CD4-positive, CD25-positive, alpha-beta regulatory T cell (primary cell): ENCODE measurements at regions not wholly inside any gene's neighbourhood (a gene's known extent, or its start where the extent isn't known, plus 50 kb on each side); places are given as distances from the start of the nearest gene placed in this dataset.

Source experiments
- ATAC-seq, 2 donors: fragments of 150-1000 bp; cut with Tn5 transposase; one replicate each; pipeline ENCODE4 v1.10.0; 2021; ENCODE audit warnings: low read depth in 2 of 2, moderate number of reproducible peaks in 2 of 2, moderate library complexity in 1 of 2
- DNase-seq, 3 donors: peaks; one replicate each; pipeline versions ENCODE4 v3.0.0 to v3.0.0-alpha.2; 2012 to 2022; ENCODE audit warnings: mixed read lengths in 1 of 3
- H3K27ac ChIP-seq: one replicate; pipeline ENCODE4 v1.7.0; 2013; ENCODE audit warnings: mild to moderate bottlenecking, low read length; ENCODE audit not compliant: insufficient read depth, poor library complexity, severe bottlenecking
- H3K27me3 ChIP-seq: one replicate; pipeline ENCODE4 v1.7.0; 2013; ENCODE audit warnings: low read length; ENCODE audit not compliant: control insufficient read depth, insufficient read depth
- H3K36me3 ChIP-seq: one replicate; pipeline ENCODE4 v1.7.0; 2013; ENCODE audit warnings: mild to moderate bottlenecking, low read length, moderate library complexity; ENCODE audit not compliant: control insufficient read depth, insufficient read depth
- H3K4me1 ChIP-seq: 2 replicates; pipeline ENCODE4 v1.7.0; 2013; ENCODE audit warnings: mild to moderate bottlenecking, low read length; ENCODE audit not compliant: insufficient read depth, control insufficient read depth, poor library complexity, severe bottlenecking
- H3K4me3 ChIP-seq: one replicate; pipeline ENCODE4 v1.7.0; 2013; ENCODE audit warnings: low read depth, mild to moderate bottlenecking, low read length, moderate library complexity
- H3K9me3 ChIP-seq, 2 experiments: 1 replicate in 1 of 2; 2 replicates in 1 of 2; pipeline ENCODE4 v1.7.0; 2013; ENCODE audit warnings: low read length in 2 of 2, mild to moderate bottlenecking in 1 of 2, moderate library complexity in 1 of 2; ENCODE audit not compliant: control insufficient read depth in 2 of 2
- H3K27ac Mint-ChIP-seq, 3 donors: one replicate each; pipeline ENCODE4 v1.8.0; 2020 to 2022; ENCODE audit warnings: mild to moderate bottlenecking in 3 of 3, mixed read lengths in 3 of 3, moderate library complexity in 2 of 3
- H3K27me3 Mint-ChIP-seq: one replicate; pipeline ENCODE4 v1.8.0; 2022; ENCODE audit warnings: mild to moderate bottlenecking, mixed read lengths
- H3K36me3 Mint-ChIP-seq: one replicate; pipeline ENCODE4 v1.8.0; 2020; ENCODE audit warnings: mixed read lengths
- H3K4me1 Mint-ChIP-seq, 4 donors: one replicate each; pipeline ENCODE4 v1.8.0; 2020 to 2022; ENCODE audit warnings: mixed read lengths in 4 of 4, mild to moderate bottlenecking in 1 of 4
- H3K4me3 Mint-ChIP-seq, 4 donors: one replicate each; pipeline ENCODE4 v1.8.0; 2020 to 2022; ENCODE audit warnings: mild to moderate bottlenecking in 4 of 4, mixed read lengths in 4 of 4, moderate library complexity in 3 of 4
- H3K9me3 Mint-ChIP-seq, 7 donors: one replicate each; pipeline ENCODE4 v1.8.0; 2020 to 2022; ENCODE audit warnings: mixed read lengths in 7 of 7, mild to moderate bottlenecking in 3 of 7, moderate library complexity in 2 of 7

- H3K27me3 ChIP-seq, result peaks cover 4% of the 10 kb centered on the region
- Mint-ChIP-seq H3K4me1 (peaks cover 0 to 34% (median 24%) of the 10 kb centered on the region in 4 donors), H3K27me3 (peaks cover 23% of the 10 kb centered on the region), H3K27ac (peak overlapping the region; percentile 38 to 85 (median 79)), H3K4me3 (peak overlapping the region in 1 of 4 donors; percentile 15), H3K36me3 (no peaks in the 10 kb centered on the region), H3K9me3 (no peaks in the 10 kb centered on the region)
- H3K36me3 ChIP-seq, result no peaks in the 10 kb centered on the region
- DNase-seq (no peak), ATAC-seq (no peak)
- no peak overlapping the region for H3K4me3 ChIP-seq
- H3K9me3 ChIP-seq, result no peaks in the 10 kb centered on the region
- H3K4me1 ChIP-seq, result peaks cover 7% of the 10 kb centered on the region
- H3K27ac ChIP-seq, result no peak overlapping the region
These were observed 82.4 kb upstream of the TAF1B start for GRCh38 chr2:9760902-9761228.

DNA sequence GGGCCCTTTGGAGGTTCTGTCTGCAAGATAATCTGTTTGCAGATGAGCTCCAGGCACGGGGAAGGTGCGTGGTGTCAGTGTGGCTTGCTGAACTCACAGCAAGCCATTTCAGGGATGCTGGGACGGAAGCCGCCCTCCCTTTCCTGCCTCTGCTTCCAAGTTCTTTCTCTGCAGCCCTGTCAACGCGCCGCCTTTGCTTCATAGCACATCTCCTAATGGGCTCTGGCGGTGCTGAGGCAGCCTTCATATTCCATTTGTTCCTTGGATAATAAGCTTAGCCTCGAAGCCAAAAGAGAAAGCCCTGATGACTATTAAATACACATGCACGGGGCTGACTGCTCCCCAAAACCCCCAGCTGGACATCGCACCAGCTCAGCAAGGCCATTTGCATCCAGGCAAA, 81.7 kb upstream of the TAF1B start:
- Mint-ChIP-seq H3K27ac (peak overlapping the region in 1 of 3 donors; percentile 38), H3K4me1 (peaks cover 0 to 34% (median 24%) of the 10 kb centered on the region in 4 donors)

GRCh38 chr2:9762164-9762563, 81.1 kb upstream of the TAF1B start:
- Mint-ChIP-seq H3K36me3 (no peaks in the 10 kb centered on the region), H3K27ac (no peak overlapping the region), H3K27me3 (peaks cover 11% of the 10 kb centered on the region), H3K9me3 (no peaks in the 10 kb centered on the region), H3K4me1 (peaks cover 0 to 34% (median 24%) of the 10 kb centered on the region in 4 donors), H3K4me3 (no peak overlapping the region)
- DNase-seq, result no peak
- no peak for ATAC-seq
- H3K9me3 ChIP-seq, result no peaks in the 10 kb centered on the region
- peaks cover 7% of the 10 kb centered on the region for H3K4me1 ChIP-seq
- H3K36me3 ChIP-seq, result no peaks in the 10 kb centered on the region
- no peak overlapping the region for H3K27ac ChIP-seq
- no peak overlapping the region for H3K4me3 ChIP-seq
- no peaks in the 10 kb centered on the region for H3K27me3 ChIP-seq

More for the DNA sequence above, 81.7 kb upstream of the TAF1B start:
- H3K36me3 ChIP-seq, result no peaks in the 10 kb centered on the region
- Mint-ChIP-seq H3K4me3 (no peak overlapping the region), H3K36me3 (no peaks in the 10 kb centered on the region), H3K9me3 (no peaks in the 10 kb centered on the region), H3K27me3 (peaks cover 17% of the 10 kb centered on the region)
- ATAC-seq (no peak), DNase-seq (no peak)
- H3K27me3 ChIP-seq, result peaks cover 2% of the 10 kb centered on the region
- H3K9me3 ChIP-seq, result no peaks in the 10 kb centered on the region
- H3K4me3 ChIP-seq, result no peak overlapping the region
- H3K4me1 ChIP-seq, result peaks cover 7% of the 10 kb centered on the region
- H3K27ac ChIP-seq, result no peak overlapping the region

- Histone ChIP-seq H3K27ac (no peak overlapping the region), H3K27me3 (no peaks in the 10 kb centered on the region), H3K4me1 (peaks cover 7% of the 10 kb centered on the region), H3K4me3 (no peak overlapping the region), H3K36me3 (no peaks in the 10 kb centered on the region), H3K9me3 (no peaks in the 10 kb centered on the region)
- ATAC-seq (no peak), DNase-seq (no peak)
- H3K4me3 Mint-ChIP-seq, result no peak overlapping the region
- peak overlapping the region in 1 of 3 donors; percentile 23 for H3K27ac Mint-ChIP-seq
- H3K27me3 Mint-ChIP-seq, result peaks cover 5% of the 10 kb centered on the region
- H3K36me3 Mint-ChIP-seq, result no peaks in the 10 kb centered on the region
- H3K9me3 Mint-ChIP-seq, result no peaks in the 10 kb centered on the region
- H3K4me1 Mint-ChIP-seq, result peaks cover 0 to 34% (median 21%) of the 10 kb centered on the region in 4 donors
These were observed 80.3 kb upstream of the TAF1B start for GRCh38 chr2:9762941-9763340.

DNA sequence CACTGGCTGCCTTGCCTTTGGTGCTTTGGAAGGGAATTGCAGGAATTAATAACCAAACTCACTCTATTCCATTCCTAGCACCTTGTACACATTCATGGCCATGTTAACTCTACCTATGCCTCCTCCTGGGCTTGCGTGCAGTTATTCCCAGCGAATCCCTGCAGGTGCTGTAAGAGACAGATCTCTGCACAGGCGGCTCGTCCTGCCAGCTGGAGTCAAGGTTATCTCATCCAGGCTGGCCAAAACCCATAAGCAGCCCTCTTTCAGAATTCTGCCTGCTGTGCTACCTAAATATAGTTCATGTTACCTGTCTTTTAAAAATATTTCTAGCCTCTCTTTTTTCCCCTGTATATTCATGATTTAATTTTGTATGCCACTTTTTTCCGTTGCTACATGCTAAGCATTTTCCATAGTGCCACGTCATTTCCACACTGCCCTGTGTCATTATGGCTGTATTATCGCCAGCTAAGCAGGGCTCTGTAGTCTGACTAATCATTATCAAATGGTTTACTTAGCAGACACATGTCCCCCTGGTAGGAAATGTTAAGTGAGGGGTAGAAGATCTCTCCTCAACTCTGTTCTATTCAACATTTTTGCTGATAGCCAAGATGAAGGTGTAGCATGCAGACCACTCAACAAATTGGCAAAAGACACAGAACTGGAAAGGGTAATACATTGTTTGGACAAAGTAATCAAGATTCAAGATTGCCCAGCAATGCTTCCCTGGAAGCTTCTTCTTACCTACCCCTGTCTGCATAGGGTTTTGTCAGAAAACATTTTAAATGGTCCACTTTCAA, 79.7 kb upstream of the TAF1B start:
- Histone ChIP-seq H3K4me1 (peaks cover 7% of the 10 kb centered on the region), H3K4me3 (no peak overlapping the region), H3K27ac (no peak overlapping the region), H3K9me3 (no peaks in the 10 kb centered on the region), H3K27me3 (no peaks in the 10 kb centered on the region), H3K36me3 (no peaks in the 10 kb centered on the region)
- no peak for ATAC-seq
- H3K27ac Mint-ChIP-seq, result peak overlapping the region in 1 of 3 donors; percentile 23
- H3K9me3 Mint-ChIP-seq, result no peaks in the 10 kb centered on the region
- H3K4me1 Mint-ChIP-seq, result peaks cover 0 to 35% (median 21%) of the 10 kb centered on the region in 4 donors
- peaks cover 5% of the 10 kb centered on the region for H3K27me3 Mint-ChIP-seq
- DNase-seq, result peak in 1 of 3 donors; percentile 29
- H3K36me3 Mint-ChIP-seq, result no peaks in the 10 kb centered on the region
- H3K4me3 Mint-ChIP-seq, result no peak overlapping the region

- no peaks in the 10 kb centered on the region for H3K9me3 Mint-ChIP-seq
- no peak overlapping the region for H3K4me3 Mint-ChIP-seq
- no peak overlapping the region for H3K27ac ChIP-seq
- H3K27me3 ChIP-seq, result no peaks in the 10 kb centered on the region
- no peaks in the 10 kb centered on the region for H3K9me3 ChIP-seq
- H3K4me1 Mint-ChIP-seq, result peaks cover 0 to 40% (median 21%) of the 10 kb centered on the region in 4 donors
- no peak overlapping the region for H3K4me3 ChIP-seq
- no peaks in the 10 kb centered on the region for H3K36me3 ChIP-seq
- H3K27ac Mint-ChIP-seq, result no peak overlapping the region
- peaks cover 9% of the 10 kb centered on the region for H3K4me1 ChIP-seq
- H3K36me3 Mint-ChIP-seq, result no peaks in the 10 kb centered on the region
- no peaks in the 10 kb centered on the region for H3K27me3 Mint-ChIP-seq
- DNase-seq (no peak), ATAC-seq (no peak)
These were observed 79.0 kb upstream of the TAF1B start for GRCh38 chr2:9764153-9764778.

DNA sequence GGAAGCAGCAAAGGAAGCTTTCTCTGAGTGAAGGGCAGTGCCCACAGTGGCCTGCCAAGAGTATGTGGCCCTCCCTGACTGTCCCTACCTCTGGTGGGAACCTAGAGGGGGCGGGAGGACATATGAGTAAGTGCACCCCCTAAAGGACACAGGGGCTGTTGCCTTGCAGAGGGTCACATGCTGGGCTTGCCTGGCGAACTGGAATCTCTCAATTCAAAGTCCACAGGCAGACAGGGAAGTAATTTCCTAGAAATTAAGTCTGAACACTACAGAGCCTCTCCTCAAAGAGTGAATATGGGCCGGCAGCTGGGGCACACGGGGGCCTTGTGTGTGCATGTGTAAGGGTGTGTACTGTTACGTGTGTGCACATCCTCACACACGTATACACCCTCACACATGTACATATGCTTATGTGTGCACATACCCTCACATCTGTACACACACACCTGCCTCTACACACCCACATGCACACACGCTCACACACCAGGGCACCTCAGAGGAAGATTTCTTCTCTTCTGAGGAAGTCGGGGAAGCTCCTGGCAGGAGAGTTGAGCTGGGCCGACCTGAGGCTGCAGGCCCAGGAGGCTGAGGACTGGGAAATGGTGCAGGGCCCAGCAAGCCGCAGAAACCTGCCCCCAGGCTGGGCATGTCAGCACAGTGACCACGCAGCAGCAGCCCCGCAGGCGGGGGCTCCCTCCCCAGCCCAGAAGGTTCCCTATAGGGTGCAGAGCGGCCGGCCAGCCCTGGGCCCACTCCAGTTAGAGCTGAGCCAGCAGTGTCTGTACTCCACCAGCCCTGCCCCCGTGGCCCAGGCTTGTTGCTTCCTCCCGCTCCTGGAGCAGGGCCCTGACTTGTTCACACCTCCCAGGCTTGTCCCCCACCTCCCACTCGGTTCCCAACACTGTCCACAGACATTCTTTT, 77.4 kb upstream of the TAF1B start:
- no peak overlapping the region for H3K4me3 Mint-ChIP-seq
- peak overlapping the region in 1 of 3 donors; percentile 82 for H3K27ac Mint-ChIP-seq
- Histone ChIP-seq H3K4me3 (no peak overlapping the region), H3K36me3 (no peaks in the 10 kb centered on the region), H3K4me1 (peaks cover 7% of the 10 kb centered on the region), H3K27ac (no peak overlapping the region), H3K27me3 (no peaks in the 10 kb centered on the region), H3K9me3 (no peaks in the 10 kb centered on the region)
- no peaks in the 10 kb centered on the region for H3K27me3 Mint-ChIP-seq
- DNase-seq (no peak), ATAC-seq (no peak)
- peaks cover 0 to 38% (median 13%) of the 10 kb centered on the region in 4 donors for H3K4me1 Mint-ChIP-seq
- no peaks in the 10 kb centered on the region for H3K36me3 Mint-ChIP-seq
- no peaks in the 10 kb centered on the region for H3K9me3 Mint-ChIP-seq
